ENCODE measurements at regions not wholly inside any gene's neighbourhood (a gene's known extent, or its start where the extent isn't known, plus 50 kb on each side); places are given as distances from the start of the nearest gene placed in this dataset.

- peak; percentile 1 for DNase-seq
Observed at GRCh38 chr11:112401036-112401769, 140.5 kb upstream of the PLET1 start.

- no peak for DNase-seq
Observed at GRCh38 chr11:112403432-112403831, 142.8 kb upstream of the PLET1 start.

GRCh38 chr11:112404112-112404511, 143.5 kb upstream of the PLET1 start:
- DNase-seq, result no peak

GRCh38 chr11:112408517-112408916, 147.9 kb upstream of the PLET1 start:
- DNase-seq, result no peak

- peak; percentile 3 for DNase-seq
Observed at GRCh38 chr11:112410325-112410724, 149.7 kb upstream of the PLET1 start.

GRCh38 chr11:112412383-112412782, 151.7 kb upstream of the PLET1 start:
- DNase-seq, result no peak

GRCh38 chr11:112417339-112417738, 156.7 kb upstream of the PLET1 start:
- no peak for DNase-seq

- DNase-seq, result no peak
Observed at GRCh38 chr11:112418438-112418837, 157.8 kb upstream of the PLET1 start.

GRCh38 chr11:112421879-112422278, 161.2 kb upstream of the PLET1 start:
- no peak for DNase-seq

GRCh38 chr11:112425121-112425520, 164.5 kb upstream of the PLET1 start:
- DNase-seq, result no peak

GRCh38 chr11:112437096-112437495, 176.4 kb upstream of the PLET1 start:
- no peak for DNase-seq

- DNase-seq, result no peak
Observed at GRCh38 chr11:112439614-112440013, 179.0 kb upstream of the PLET1 start.

- DNase-seq, result no peak
Observed at GRCh38 chr11:112440518-112440917, 179.9 kb upstream of the PLET1 start.

GRCh38 chr11:112448168-112448567, 187.5 kb upstream of the PLET1 start:
- no peak for DNase-seq

- no peak for DNase-seq
Observed at GRCh38 chr11:112448806-112449205, 188.1 kb upstream of the PLET1 start.

GRCh38 chr11:112451250-112451649, 190.6 kb upstream of the PLET1 start:
- no peak for DNase-seq

- DNase-seq, result peak; percentile 27
Observed at GRCh38 chr11:112453601-112454577, 193.2 kb upstream of the PLET1 start.

- no peak for DNase-seq
Observed at GRCh38 chr11:112454841-112455240, 194.2 kb upstream of the PLET1 start.

GRCh38 chr11:112455791-112456190, 195.1 kb upstream of the PLET1 start:
- peak; percentile 8 for DNase-seq

- no peak for DNase-seq
Observed at GRCh38 chr11:112457532-112457931, 196.9 kb upstream of the PLET1 start.

GRCh38 chr11:112459001-112459400, 198.3 kb upstream of the PLET1 start:
- DNase-seq, result peak; percentile 7

- no peak for DNase-seq
Observed at GRCh38 chr11:112460141-112460540, 199.5 kb upstream of the PLET1 start.

GRCh38 chr11:112464949-112465348, 204.3 kb upstream of the PLET1 start:
- DNase-seq, result no peak

Measured in fibroblast of skin of back (primary cell).